Vagina (tissue), 2 donors: ENCODE measurements at regions not wholly inside any gene's neighbourhood (a gene's known extent, or its start where the extent isn't known, plus 50 kb on each side); places are given as distances from the start of the nearest gene placed in this dataset.

Experiments used
- DNase-seq, 2 donors: peaks; one replicate each; pipeline ENCODE4 v3.0.0-alpha.2; 2017; ENCODE audit errors: extremely low spot score in 2 of 2
- H3K27ac ChIP-seq: fragments of 200-600 bp; sonication (generic); one replicate; pipeline ENCODE4 v1.5.1; 2019
- H3K27me3 ChIP-seq: fragments of 200-600 bp; sonication (generic); one replicate; pipeline ENCODE4 v1.5.1; 2019
- H3K36me3 ChIP-seq, 2 donors: fragments of 200-600 bp; sonication (generic); one replicate each; pipeline ENCODE4 v1.5.1; 2017 to 2019
- H3K4me1 ChIP-seq: fragments of 200-600 bp; sonication (generic); one replicate; pipeline ENCODE4 v1.5.1; 2019
- H3K4me3 ChIP-seq, 2 donors: fragments of 200-600 bp; sonication (generic); 1 replicate in 1 of 2; 2 replicates in 1 of 2; pipeline ENCODE4 v1.5.1; 2016 to 2019
- H3K9me3 ChIP-seq: fragments of 200-600 bp; sonication (generic); one replicate; pipeline ENCODE4 v1.5.1; 2019
- CTCF ChIP-seq, 3 experiments: fragments of 450-650 bp in 2 of 3; fragments of 200-600 bp in 1 of 3; sonication (generic) in 1 of 3; IDR thresholded peaks; one replicate each; pipeline ENCODE4 v1.5.1; 2017 to 2019; ENCODE audit warnings: antibody characterized with exemption in 3 of 3, mild to moderate bottlenecking in 2 of 3, moderate library complexity in 2 of 3
- POLR2A ChIP-seq, 2 donors: fragments of 450-650 bp; IDR thresholded peaks; one replicate each; pipeline ENCODE4 v1.6.1; 2017; ENCODE audit warnings: antibody characterized with exemption in 2 of 2, mild to moderate bottlenecking in 2 of 2, moderate library complexity in 2 of 2
- POLR2AphosphoS5 ChIP-seq, 2 donors: sonication (generic); formaldehyde crosslinking; IDR thresholded peaks; one replicate each; pipeline ENCODE4 v1.9.0; 2017; ENCODE audit warnings: antibody characterized with exemption in 2 of 2, mild to moderate bottlenecking in 2 of 2, low read depth in 1 of 2; ENCODE audit not compliant: insufficient read depth in 1 of 2
- intact Hi-C: fragments of 100-400 bp; cut with DNase I; formaldehyde crosslinking; loops from one replicate; pipeline ENCODE4 v1.15.1; 2023

GRCh38 chr10:44046605-44047004, 338.3 kb downstream of the CXCL12 start:
- Histone ChIP-seq H3K36me3 (no peaks in the 10 kb centered on the region), H3K27ac (peak overlapping the region; percentile 37), H3K27me3 (no peaks in the 10 kb centered on the region), H3K4me3 (no peak overlapping the region), H3K4me1 (peaks cover 43% of the 10 kb centered on the region), H3K9me3 (no peaks in the 10 kb centered on the region)
- peak; percentile 79 to 89 for DNase-seq
- intact Hi-C loops, result no loop called here
- TF ChIP-seq CTCF (IDR thresholded peaks at IDR 0.05), result peak in 1 of 3 experiments; percentile 9
- no peak for TF ChIP-seq POLR2AphosphoS5 (IDR thresholded peaks at IDR 0.05; ENCODE audit: insufficient read depth in 1 of 2, low read depth in 1 of 2)
- TF ChIP-seq POLR2A (IDR thresholded peaks at IDR 0.05), result no peak

DNA sequence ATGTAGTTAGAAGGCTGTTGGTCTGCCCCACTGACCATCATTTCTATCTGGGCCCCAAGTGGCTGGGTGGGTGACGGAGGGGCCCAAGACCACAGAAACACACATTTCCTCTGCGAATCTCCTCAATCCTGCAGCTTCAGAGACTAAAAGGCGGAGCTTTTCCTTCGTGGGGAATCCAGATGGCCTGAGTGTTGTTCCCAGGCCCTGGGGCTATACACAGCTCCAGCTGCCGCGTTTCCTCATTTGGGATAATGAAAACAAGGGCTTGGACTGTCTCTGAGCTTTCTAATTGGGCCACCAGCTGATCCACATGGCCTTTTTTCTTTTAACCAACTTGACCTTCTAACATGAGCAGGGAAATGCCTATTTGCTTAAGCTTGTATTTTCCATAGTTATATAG, 339.9 kb downstream of the CXCL12 start:
- no peaks in the 10 kb centered on the region for H3K9me3 ChIP-seq
- TF ChIP-seq POLR2A (IDR thresholded peaks at IDR 0.05) (no peak), CTCF (IDR thresholded peaks at IDR 0.05) (no peak), POLR2AphosphoS5 (IDR thresholded peaks at IDR 0.05; ENCODE audit: insufficient read depth in 1 of 2, low read depth in 1 of 2) (no peak)
- intact Hi-C loops, result no loop called here
- no peak overlapping the region for H3K4me3 ChIP-seq
- peak in 1 of 2 donors; percentile 80 for DNase-seq
- peak overlapping the region; percentile 17 for H3K27ac ChIP-seq
- peaks cover 37% of the 10 kb centered on the region for H3K4me1 ChIP-seq
- H3K36me3 ChIP-seq, result no peaks in the 10 kb centered on the region
- no peaks in the 10 kb centered on the region for H3K27me3 ChIP-seq

GRCh38 chr10:44044549-44044948, 340.3 kb downstream of the CXCL12 start:
- H3K36me3 ChIP-seq, result no peaks in the 10 kb centered on the region
- H3K9me3 ChIP-seq, result no peaks in the 10 kb centered on the region
- peaks cover 37% of the 10 kb centered on the region for H3K4me1 ChIP-seq
- peak in 1 of 2 donors; percentile 64 for DNase-seq
- TF ChIP-seq CTCF (IDR thresholded peaks at IDR 0.05) (no peak), POLR2A (IDR thresholded peaks at IDR 0.05) (no peak)
- intact Hi-C loops, result no loop called here
- peak overlapping the region; percentile 17 for H3K27ac ChIP-seq
- no peak overlapping the region for H3K4me3 ChIP-seq
- no peaks in the 10 kb centered on the region for H3K27me3 ChIP-seq

DNA sequence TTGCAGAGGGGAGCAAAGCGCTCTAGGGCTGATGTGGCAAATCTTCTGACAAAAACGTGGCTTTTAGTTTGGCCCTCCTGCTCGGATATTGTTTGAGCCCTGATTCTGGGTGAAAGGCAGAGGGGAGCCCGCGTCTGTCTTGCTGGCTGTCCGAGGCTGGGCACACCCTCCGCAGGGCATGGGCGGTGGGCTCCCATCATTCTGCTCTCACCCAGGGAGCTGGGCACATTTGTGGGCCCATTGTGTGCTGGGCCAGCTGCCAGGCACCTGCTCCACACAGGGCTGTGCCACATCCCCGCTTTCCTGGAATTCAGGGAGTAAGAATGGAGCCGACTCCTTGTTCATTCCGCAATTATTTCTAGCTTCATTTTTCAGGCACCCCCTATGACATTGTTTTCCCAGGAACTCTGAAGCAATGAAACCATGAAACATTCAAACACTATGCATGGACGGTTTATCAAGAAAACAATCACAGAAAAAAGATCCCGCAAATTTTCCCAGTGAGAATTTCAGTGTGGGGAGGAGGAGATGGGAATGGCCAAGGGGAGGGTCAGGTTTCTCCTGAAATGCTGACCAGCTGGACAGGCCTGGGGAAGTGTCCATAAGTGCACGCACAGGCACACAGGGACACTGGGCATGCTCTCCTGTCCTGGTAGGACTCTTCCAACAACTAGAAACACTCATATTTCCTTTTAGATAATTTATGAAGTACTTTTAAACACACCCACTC, 341.1 kb downstream of the CXCL12 start:
- Histone ChIP-seq H3K36me3 (no peaks in the 10 kb centered on the region), H3K9me3 (no peaks in the 10 kb centered on the region), H3K4me1 (peaks cover 37% of the 10 kb centered on the region), H3K27me3 (no peaks in the 10 kb centered on the region), H3K27ac (peak overlapping the region; percentile 46), H3K4me3 (no peak overlapping the region)
- no peak for TF ChIP-seq CTCF (IDR thresholded peaks at IDR 0.05)
- no peak for TF ChIP-seq POLR2AphosphoS5 (IDR thresholded peaks at IDR 0.05; ENCODE audit: insufficient read depth in 1 of 2, low read depth in 1 of 2)
- no peak for TF ChIP-seq POLR2A (IDR thresholded peaks at IDR 0.05)
- intact Hi-C loops, result no loop called here
- DNase-seq, result peak; percentile 52 to 72

GRCh38 chr10:44042926-44043602, 341.8 kb downstream of the CXCL12 start:
- Histone ChIP-seq H3K9me3 (no peaks in the 10 kb centered on the region), H3K27me3 (no peaks in the 10 kb centered on the region), H3K4me3 (no peak overlapping the region), H3K36me3 (no peaks in the 10 kb centered on the region), H3K27ac (no peak overlapping the region), H3K4me1 (peaks cover 37% of the 10 kb centered on the region)
- DNase-seq, result peak; percentile 85 to 88
- TF ChIP-seq POLR2AphosphoS5 (IDR thresholded peaks at IDR 0.05; ENCODE audit: insufficient read depth in 1 of 2, low read depth in 1 of 2) (no peak), POLR2A (IDR thresholded peaks at IDR 0.05) (no peak), CTCF (IDR thresholded peaks at IDR 0.05) (no peak)
- intact Hi-C loops, result no loop called here
